Activated T-helper 1 cell treated with anti-CD3 and anti-CD28 coated beads, Interleukin-12 subunit alpha, Interleukin-12 subunit beta, Interleukin-2, Interleukin-4 antibody, amounts not matched to agents 30 ng/mL and 10 ng/mL and 1 ng/mL, durations not matched to agents 14 hours and 24 hours and 36 hours (primary cell): ENCODE measurements at regions not wholly inside any gene's neighbourhood (a gene's known extent, or its start where the extent isn't known, plus 50 kb on each side); places are given as distances from the start of the nearest gene placed in this dataset.

Source experiments
- DNase-seq: peaks from one replicate; pipeline ENCODE4 v3.0.0; 2021; ENCODE audit warnings: low spot score
- H3K27ac Mint-ChIP-seq: one replicate; pipeline ENCODE4 v1.8.0; 2021; ENCODE audit warnings: mild to moderate bottlenecking, mixed read lengths
- H3K27me3 Mint-ChIP-seq: one replicate; pipeline ENCODE4 v1.8.0; 2022; ENCODE audit warnings: mild to moderate bottlenecking, moderate library complexity, mixed read lengths; ENCODE audit not compliant: insufficient read depth
- H3K36me3 Mint-ChIP-seq: one replicate; pipeline ENCODE4 v1.8.0; 2021; ENCODE audit warnings: low read depth, mixed read lengths
- H3K4me1 Mint-ChIP-seq: one replicate; pipeline ENCODE4 v1.8.0; 2021; ENCODE audit warnings: low read depth, mixed read lengths
- H3K4me3 Mint-ChIP-seq: one replicate; pipeline ENCODE4 v1.8.0; 2021; ENCODE audit warnings: mild to moderate bottlenecking, moderate library complexity, mixed read lengths
- H3K9me3 Mint-ChIP-seq: one replicate; pipeline ENCODE4 v1.8.0; 2021; ENCODE audit warnings: mixed read lengths
- intact Hi-C: fragments of 100-400 bp; cut with micrococcal nuclease; formaldehyde crosslinking; loops from one replicate; pipeline ENCODE4 v1.15.1; 2024

DNA sequence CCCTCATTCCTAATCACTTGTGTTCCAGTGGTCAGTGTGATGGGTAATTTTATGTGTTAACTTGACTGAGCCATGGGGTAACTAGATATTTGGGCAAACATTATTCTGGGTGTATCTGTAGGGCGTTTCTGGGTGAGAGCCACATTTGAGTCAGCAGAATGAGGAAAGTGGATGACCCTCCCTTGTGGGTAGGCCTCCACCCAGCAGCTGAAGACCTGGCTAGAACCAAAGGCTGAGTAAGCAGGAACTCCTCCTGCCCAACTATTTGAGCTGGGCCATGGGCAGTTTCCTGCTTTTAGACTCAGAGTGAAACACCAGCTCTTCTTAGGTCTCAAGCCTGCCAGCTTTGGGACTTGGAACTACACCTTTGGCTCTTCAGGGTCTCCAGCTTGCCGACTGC, 141.8 kb downstream of the ACKR3 start:
- Mint-ChIP-seq H3K4me3 (no peak overlapping the region), H3K27ac (no peak overlapping the region), H3K4me1 (no peaks in the 10 kb centered on the region), H3K36me3 (no peaks in the 10 kb centered on the region), H3K27me3 (peaks cover 8% of the 10 kb centered on the region), H3K9me3 (no peaks in the 10 kb centered on the region)
- intact Hi-C loops = no loop called here
- no peak for DNase-seq

DNA sequence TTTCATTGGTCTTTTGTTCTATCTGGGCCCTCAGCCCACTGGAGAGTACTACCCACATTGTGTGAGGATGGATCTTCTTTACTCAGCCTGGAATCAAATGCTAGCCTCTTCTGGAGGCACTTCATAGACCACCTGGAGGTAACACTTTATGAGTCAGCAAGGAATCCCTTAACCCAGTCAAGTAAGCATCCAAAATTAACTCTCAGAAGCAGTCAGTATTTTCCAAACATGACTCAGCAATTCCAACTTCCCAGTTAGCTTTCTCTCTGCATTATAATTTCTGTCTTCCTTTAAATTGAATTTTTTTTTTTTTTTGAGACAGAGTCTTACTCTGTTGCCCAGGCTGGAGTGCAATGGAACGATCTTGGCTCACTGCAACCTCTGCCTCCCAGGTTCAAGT, 142.7 kb downstream of the ACKR3 start:
- Mint-ChIP-seq H3K4me1 (no peaks in the 10 kb centered on the region), H3K27me3 (peaks cover 12% of the 10 kb centered on the region), H3K4me3 (no peak overlapping the region), H3K27ac (no peak overlapping the region), H3K36me3 (no peaks in the 10 kb centered on the region), H3K9me3 (no peaks in the 10 kb centered on the region)
- no peak for DNase-seq
- intact Hi-C loops = no loop called here

DNA sequence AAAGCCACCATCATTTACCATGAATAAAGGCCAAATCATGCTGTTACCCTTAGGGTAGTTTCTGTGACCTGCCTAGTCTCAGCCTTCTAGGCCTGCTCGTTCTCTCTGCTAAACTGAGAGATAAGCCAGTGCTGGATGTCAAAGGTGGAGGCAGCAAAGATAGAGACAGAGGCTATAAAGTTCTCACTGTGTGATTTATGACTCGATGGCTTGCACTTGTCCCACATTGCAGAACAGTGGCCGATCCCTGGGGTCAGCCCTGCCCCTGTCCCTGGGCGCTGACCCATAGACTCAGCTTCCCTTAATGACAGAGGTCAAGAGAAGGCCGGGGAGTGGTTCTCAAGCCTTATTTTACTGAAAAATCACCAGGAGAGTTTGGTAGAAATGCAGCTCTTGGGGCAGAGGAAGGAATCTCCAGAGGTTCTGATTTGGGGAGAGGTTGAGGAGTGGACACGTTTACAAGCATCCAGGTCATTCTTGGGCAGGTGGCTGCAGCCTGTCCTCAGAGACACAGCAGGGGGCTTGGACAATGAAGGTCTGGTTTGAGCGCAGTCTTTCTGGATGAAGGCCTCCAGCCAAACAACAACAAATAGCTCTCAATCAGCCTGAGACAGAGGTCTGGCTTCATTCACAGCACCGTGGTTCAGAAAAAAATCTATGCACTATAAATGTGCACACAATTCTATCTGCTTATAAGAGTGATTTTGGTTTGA, 143.5 kb downstream of the ACKR3 start:
- Mint-ChIP-seq H3K36me3 (no peaks in the 10 kb centered on the region), H3K4me3 (no peak overlapping the region)

DNA sequence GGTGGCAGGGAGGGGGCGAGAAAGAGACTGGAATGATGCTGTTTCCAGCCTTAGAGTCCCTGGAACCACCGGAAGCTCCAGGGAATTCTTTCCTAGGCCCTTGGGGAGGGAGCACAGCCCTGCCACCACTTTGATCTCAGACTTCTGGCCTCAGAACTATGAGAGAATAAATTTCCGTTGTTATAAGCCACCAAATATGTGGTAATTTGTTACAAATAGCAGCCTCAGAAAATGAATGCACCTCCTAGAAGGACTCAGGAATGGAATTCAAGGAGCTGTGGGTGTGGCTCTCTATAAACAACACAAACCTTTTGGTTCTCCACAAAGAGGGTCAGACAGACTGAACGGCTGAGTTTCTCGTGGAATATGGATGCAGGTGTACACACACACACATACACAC, 144.5 kb downstream of the ACKR3 start:
- H3K4me1 Mint-ChIP-seq = no peaks in the 10 kb centered on the region
- H3K27me3 Mint-ChIP-seq = peaks cover 15% of the 10 kb centered on the region
- intact Hi-C loops = no loop called here
- H3K4me3 Mint-ChIP-seq = no peak overlapping the region
- DNase-seq = no peak
- H3K27ac Mint-ChIP-seq = no peak overlapping the region
- no peaks in the 10 kb centered on the region for H3K9me3 Mint-ChIP-seq
- no peaks in the 10 kb centered on the region for H3K36me3 Mint-ChIP-seq

More for the DNA sequence above, 143.5 kb downstream of the ACKR3 start:
- H3K9me3 Mint-ChIP-seq = no peaks in the 10 kb centered on the region
- intact Hi-C loops = no loop called here
- H3K27ac Mint-ChIP-seq = no peak overlapping the region
- no peaks in the 10 kb centered on the region for H3K4me1 Mint-ChIP-seq
- no peak for DNase-seq
- peaks cover 15% of the 10 kb centered on the region for H3K27me3 Mint-ChIP-seq

DNA sequence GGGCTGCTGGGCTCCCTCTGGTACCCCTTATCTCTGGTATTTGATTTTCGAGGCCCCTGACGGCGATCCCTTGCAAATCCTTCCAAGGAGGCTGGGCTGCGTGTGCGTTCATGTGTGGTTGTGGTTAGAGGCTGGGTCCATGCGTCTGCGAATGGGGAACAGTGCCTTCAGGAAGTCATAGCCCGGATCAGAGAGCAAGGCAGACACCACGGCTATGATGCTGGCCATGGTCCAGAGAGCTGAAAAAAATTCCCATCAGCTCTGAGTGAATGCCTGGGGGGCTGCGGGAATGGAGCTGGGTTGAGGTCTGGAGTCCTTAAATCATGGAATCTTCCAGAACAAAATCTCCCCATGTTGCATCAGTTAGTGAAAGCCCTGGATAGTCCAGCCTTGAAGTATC, 145.5 kb downstream of the ACKR3 start:
- intact Hi-C loops = no loop called here
- no peak overlapping the region for H3K27ac Mint-ChIP-seq

DNA sequence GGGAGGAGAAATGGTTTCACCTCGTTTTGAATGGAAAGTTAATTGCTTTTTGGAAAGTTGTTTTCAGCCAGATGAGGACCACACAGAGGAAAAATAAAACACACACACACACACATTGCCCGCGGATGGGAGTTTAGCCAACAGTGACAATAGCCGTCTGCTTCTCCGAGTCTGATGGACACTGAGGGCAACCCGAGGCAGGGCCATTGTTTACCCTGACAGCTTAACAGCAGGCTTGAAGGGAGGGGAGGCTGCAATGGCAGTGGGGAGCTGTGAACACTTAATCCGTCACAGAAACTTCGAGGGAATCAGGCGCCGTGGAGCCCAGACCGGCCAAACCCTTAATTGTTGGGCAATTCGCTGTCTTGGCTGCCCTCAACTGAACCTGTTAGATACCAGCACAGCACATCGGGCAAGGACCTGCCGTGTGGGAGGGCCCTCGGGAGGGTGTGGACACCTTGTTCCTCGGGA, 145.9 kb downstream of the ACKR3 start:
- no peak for DNase-seq
- Mint-ChIP-seq H3K9me3 (no peaks in the 10 kb centered on the region), H3K27ac (no peak overlapping the region), H3K27me3 (peaks cover 17% of the 10 kb centered on the region), H3K4me3 (no peak overlapping the region), H3K36me3 (no peaks in the 10 kb centered on the region), H3K4me1 (no peaks in the 10 kb centered on the region)
- intact Hi-C loops = no loop called here

More for the DNA sequence above, 145.5 kb downstream of the ACKR3 start:
- Mint-ChIP-seq H3K36me3 (no peaks in the 10 kb centered on the region), H3K27me3 (peaks cover 17% of the 10 kb centered on the region), H3K4me1 (no peaks in the 10 kb centered on the region), H3K9me3 (no peaks in the 10 kb centered on the region), H3K4me3 (no peak overlapping the region)
- DNase-seq = no peak

DNA sequence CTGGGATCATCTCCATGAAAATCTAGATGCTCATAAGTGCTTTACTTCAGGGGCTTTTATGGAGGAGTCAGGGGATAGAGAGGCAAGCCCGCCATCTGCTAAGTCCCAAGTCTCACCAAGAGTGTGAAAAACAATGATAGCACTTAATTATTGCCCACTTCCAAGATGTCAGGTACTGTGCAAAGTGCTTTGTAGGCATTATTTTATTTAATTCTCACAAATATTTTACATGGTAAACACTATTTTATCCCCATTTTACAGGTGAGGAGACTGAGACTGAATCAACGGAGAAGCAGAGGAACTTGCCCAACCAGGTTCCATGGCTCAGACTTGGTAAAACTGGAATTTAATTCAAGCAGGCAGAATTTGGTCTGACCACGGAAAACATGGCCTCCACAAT, 147.5 kb downstream of the ACKR3 start:
- H3K4me1 Mint-ChIP-seq = no peaks in the 10 kb centered on the region
- intact Hi-C loops = no loop called here
- no peak for DNase-seq
- no peak overlapping the region for H3K4me3 Mint-ChIP-seq
- H3K27me3 Mint-ChIP-seq = peaks cover 17% of the 10 kb centered on the region
- no peaks in the 10 kb centered on the region for H3K9me3 Mint-ChIP-seq
- H3K36me3 Mint-ChIP-seq = no peaks in the 10 kb centered on the region
- H3K27ac Mint-ChIP-seq = no peak overlapping the region

DNA sequence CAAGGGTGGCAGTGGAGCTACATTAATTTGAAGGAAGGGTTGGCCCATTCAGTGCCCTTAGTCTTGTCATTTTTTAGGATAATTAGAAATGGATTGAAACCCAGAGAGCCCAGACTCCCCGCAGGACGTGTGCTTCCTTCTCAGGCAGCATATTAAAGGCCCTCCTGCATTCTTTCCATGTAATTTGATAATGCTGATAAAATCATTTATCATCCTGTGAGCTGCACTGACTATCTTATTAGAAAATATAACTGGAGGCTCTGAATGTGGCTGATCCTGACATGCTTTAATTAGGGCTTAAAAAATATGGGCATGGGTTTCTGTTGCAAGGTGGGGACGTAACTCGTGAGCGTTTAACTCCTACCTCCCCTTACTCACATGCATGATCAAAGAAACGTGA, 148.1 kb downstream of the ACKR3 start:
- no peak for DNase-seq
- peaks cover 17% of the 10 kb centered on the region for H3K27me3 Mint-ChIP-seq

DNA sequence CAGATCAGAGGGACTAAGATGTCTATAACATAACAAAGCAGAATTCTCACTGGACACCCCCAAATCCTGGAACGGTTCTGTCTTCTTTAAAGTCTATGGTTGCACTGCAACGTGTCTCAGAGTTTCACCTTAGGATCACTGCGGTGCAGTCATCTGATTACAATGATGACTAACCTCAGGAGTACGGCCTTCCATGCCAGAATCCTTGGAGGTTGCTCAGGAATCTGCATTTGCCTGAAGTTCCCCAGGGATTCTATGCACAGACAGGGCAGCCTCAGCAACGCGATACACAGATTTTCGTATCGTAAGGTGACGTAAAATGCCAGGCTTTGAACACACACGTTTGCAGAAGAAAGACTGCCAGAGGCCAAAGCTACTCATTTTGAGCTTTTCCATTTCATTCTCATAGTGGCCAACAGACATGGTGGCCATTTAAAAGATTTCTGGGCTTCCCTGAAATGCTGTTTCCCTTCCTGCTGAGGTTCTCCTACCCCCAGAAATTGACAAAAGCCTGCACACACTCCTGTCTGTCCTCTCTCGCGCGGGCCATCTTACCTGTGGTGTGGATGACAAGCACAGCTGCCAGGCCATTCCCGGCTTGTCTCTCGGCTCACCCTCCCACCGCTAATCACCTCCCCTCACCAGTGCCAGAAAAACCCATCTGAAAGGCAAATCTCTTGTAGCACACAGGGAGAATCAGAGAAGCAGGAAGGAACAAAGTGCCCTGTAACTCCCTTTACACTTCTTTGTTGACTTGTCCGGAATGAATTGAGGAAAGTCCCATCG, 148.8 kb downstream of the ACKR3 start:
- H3K9me3 Mint-ChIP-seq = no peaks in the 10 kb centered on the region
- no peaks in the 10 kb centered on the region for H3K36me3 Mint-ChIP-seq
- no peak overlapping the region for H3K27ac Mint-ChIP-seq
- no peaks in the 10 kb centered on the region for H3K4me1 Mint-ChIP-seq
- no peak for DNase-seq
- peaks cover 17% of the 10 kb centered on the region for H3K27me3 Mint-ChIP-seq
- intact Hi-C loops = no loop called here
- no peak overlapping the region for H3K4me3 Mint-ChIP-seq

More for the DNA sequence above, 148.1 kb downstream of the ACKR3 start:
- H3K9me3 Mint-ChIP-seq = no peaks in the 10 kb centered on the region
- no peak overlapping the region for H3K4me3 Mint-ChIP-seq
- H3K27ac Mint-ChIP-seq = no peak overlapping the region
- intact Hi-C loops = no loop called here
- no peaks in the 10 kb centered on the region for H3K36me3 Mint-ChIP-seq
- no peaks in the 10 kb centered on the region for H3K4me1 Mint-ChIP-seq

DNA sequence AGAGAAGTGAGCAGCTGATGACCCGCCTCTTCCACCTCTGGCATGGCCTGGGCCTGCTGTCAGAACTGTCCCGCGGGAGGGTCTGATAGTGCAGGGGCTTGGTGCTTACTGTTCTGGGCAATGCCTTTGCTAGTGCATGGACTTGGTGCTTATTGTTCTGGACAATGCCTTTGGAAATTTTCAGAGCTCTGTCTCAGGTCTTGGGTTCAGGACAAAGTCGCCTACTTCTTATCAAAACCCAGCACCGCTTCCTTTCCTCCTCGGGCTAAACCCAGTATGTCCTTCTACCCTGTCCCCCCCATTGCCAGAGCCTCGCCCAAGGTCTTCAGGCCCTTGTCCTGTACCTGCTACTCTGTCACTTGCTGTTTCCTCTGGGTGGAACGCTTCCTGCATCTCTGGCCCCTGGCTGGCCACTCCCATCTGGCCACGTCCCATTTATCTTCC, 149.6 kb downstream of the ACKR3 start:
- DNase-seq = no peak
- no peaks in the 10 kb centered on the region for H3K9me3 Mint-ChIP-seq
- H3K36me3 Mint-ChIP-seq = no peaks in the 10 kb centered on the region
- H3K4me1 Mint-ChIP-seq = no peaks in the 10 kb centered on the region
- H3K27ac Mint-ChIP-seq = no peak overlapping the region
- H3K27me3 Mint-ChIP-seq = peaks cover 17% of the 10 kb centered on the region
- intact Hi-C loops = no loop called here
- no peak overlapping the region for H3K4me3 Mint-ChIP-seq

DNA sequence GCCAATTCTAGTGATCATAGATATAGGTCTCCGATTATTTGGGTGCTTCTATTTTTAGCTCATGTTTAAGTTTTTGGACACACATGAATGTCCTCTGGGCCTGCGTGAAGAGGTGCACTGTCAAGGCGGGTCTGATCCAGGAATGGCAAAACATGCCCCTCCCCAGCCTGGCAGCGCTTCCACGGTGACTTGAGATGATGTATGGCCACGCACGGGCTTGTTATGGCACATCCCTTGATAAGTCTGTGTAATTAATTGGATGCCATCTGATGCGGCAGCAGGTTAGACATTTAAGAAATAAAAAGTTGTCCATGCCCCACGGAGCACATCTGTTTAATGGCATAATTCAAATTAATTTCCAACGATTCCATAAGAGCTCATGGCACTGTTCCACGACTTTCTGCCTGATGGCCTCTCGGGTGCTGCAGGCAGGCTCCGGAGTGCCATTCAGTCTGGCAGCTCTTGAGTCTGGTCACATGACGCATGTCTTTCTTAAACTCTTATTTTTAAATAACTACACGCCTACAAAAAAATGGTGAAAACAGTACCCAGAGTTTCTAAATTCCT, 151.4 kb downstream of the ACKR3 start:
- Mint-ChIP-seq H3K9me3 (no peaks in the 10 kb centered on the region), H3K36me3 (no peaks in the 10 kb centered on the region), H3K4me3 (no peak overlapping the region), H3K27me3 (peaks cover 13% of the 10 kb centered on the region), H3K27ac (no peak overlapping the region), H3K4me1 (no peaks in the 10 kb centered on the region)
- intact Hi-C loops = no loop called here
- no peak for DNase-seq

DNA sequence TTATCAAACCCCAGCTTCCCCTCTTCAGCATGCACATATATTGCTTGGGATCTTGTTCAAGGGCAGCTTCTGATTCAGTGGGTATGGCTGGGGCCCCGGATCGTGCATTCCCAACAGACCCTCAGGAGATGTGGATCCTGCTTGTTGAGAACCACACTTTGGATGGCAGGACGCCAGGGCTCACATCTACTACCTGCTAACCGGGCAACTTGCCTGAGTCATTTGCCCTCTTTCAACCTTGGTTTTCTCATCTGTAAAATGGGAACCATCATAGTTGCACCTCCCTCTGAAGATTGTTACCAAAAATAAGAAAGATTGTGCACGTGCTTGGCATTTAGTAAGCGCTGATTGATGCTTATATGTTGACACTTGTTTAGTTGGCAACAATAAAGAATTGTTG, 154.6 kb downstream of the ACKR3 start:
- intact Hi-C loops = no loop called here

More for the DNA sequence above, 154.6 kb downstream of the ACKR3 start:
- no peaks in the 10 kb centered on the region for H3K9me3 Mint-ChIP-seq
- H3K36me3 Mint-ChIP-seq = no peaks in the 10 kb centered on the region
- peaks cover 2% of the 10 kb centered on the region for H3K27me3 Mint-ChIP-seq
- H3K27ac Mint-ChIP-seq = no peak overlapping the region
- no peak overlapping the region for H3K4me3 Mint-ChIP-seq
- H3K4me1 Mint-ChIP-seq = no peaks in the 10 kb centered on the region
- DNase-seq = no peak
